ENCODE measurements at regions not wholly inside any gene's neighbourhood (a gene's known extent, or its start where the extent isn't known, plus 50 kb on each side); places are given as distances from the start of the nearest gene placed in this dataset.

GRCh38 chr5:10856683-10857337 lies 95.8 kb upstream of the DAP start:
- ATAC-seq (peak in 7 of 8 donors; percentile 34 to 76 (median 63)), DNase-seq (peak; percentile 25 to 49)
- intact Hi-C loops (cut with DNase I): loop anchor here in 6 of 10 donors (10.0 kb wide), 3 partner anchors 152 to 328 kb away; no protein-coding TSS in a partner anchor

GRCh38 chr5:10856071-10856470 lies 95.0 kb upstream of the DAP start:
- intact Hi-C loops (cut with DNase I): loop anchor here in 6 of 10 donors (10.0 kb wide), 3 partner anchors 151 to 329 kb away; no protein-coding TSS in a partner anchor
- Histone ChIP-seq H3K27ac (no peak overlapping the region), H3K9me3 (no peaks in the 10 kb centered on the region), H3K27me3 (peaks cover 0 to 16% (median 9%) of the 10 kb centered on the region in 7 donors), H3K4me1 (peaks cover 0 to 36% (median 0%) of the 10 kb centered on the region in 9 donors), H3K4me3 (no peak overlapping the region), H3K36me3 (no peaks in the 10 kb centered on the region)
- DNase-seq (no peak), ATAC-seq (no peak)
- 87 to 91% methylated on average over 5 of the region's 5 CpGs for WGBS, 2 donors
- TF ChIP-seq CTCF (IDR thresholded peaks at IDR 0.05): no peak

More at GRCh38 chr5:10856683-10857337, 95.8 kb upstream of the DAP start:
- H3K27me3 ChIP-seq: peaks cover 0 to 16% (median 9%) of the 10 kb centered on the region in 7 donors
- no peaks in the 10 kb centered on the region for H3K9me3 ChIP-seq
- H3K4me3 ChIP-seq: peak overlapping the region in 4 of 10 donors; percentile 7 to 30 (median 23)
- no peaks in the 10 kb centered on the region for H3K36me3 ChIP-seq
- peak; percentile 45 to 83 (median 78) for TF ChIP-seq CTCF (IDR thresholded peaks at IDR 0.05)
- 16 to 18% methylated on average over 16 of the region's 16 CpGs for WGBS, 2 donors
- H3K27ac ChIP-seq: no peak overlapping the region
- H3K4me1 ChIP-seq: peaks cover 0 to 36% (median 0%) of the 10 kb centered on the region in 9 donors

DNA sequence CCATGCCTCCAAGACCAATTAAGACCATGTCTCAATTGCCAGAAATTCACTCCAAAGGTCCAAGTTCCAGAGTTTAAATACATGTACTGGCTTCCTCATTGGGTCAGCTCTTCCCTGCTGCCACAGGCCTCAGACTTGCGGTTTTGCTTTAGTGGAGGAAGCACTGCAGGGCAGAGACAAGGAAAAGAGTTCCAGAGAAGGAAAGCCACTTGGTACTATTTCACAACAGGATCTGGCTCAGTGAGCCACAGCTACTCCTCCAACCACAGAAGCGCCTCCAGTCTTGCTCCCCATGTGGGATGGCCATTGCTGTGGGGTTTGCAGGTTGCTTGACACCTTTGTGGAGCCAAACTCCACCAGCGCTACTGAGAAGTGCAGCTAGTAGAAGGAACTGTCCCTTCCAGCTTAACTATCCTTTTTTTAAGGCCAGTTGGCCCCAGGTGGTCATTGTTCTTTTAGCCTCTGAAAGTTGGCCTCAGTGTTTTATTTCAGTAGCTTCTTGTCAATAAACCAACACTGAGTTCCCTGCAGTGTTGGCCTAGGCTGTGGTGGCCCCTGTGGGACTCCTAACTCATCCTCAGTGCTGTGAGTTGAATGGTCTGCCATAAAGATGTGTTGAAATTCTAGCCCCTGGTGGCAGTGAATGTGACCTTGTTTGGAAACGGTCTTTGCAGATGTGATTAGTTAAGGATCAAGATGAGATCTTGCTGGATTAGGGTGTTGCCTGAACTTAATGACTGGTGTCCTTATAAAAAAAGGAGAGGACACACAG lies 93.7 kb upstream of the DAP start:
- peaks cover 0 to 36% (median 0%) of the 10 kb centered on the region in 9 donors for H3K4me1 ChIP-seq
- WGBS, 2 donors: 80 to 82% methylated on average over 4 of the region's 4 CpGs
- no peak for DNase-seq
- no peaks in the 10 kb centered on the region for H3K36me3 ChIP-seq
- no peak for TF ChIP-seq CTCF (IDR thresholded peaks at IDR 0.05)
- intact Hi-C loops (cut with DNase I): loop anchor here in 6 of 10 donors (10.0 kb wide), 3 partner anchors 150 to 330 kb away; no protein-coding TSS in a partner anchor
- H3K27ac ChIP-seq: no peak overlapping the region
- H3K27me3 ChIP-seq: peaks cover 0 to 16% (median 9%) of the 10 kb centered on the region in 7 donors
- peak in 4 of 8 donors; percentile 27 to 49 (median 42) for ATAC-seq
- no peaks in the 10 kb centered on the region for H3K9me3 ChIP-seq
- no peak overlapping the region for H3K4me3 ChIP-seq

- 84 to 91% methylated on average over 3 of the region's 3 CpGs for WGBS, 2 donors
- ATAC-seq (no peak), DNase-seq (no peak)
- no peak overlapping the region for H3K27ac ChIP-seq
- intact Hi-C loops (cut with DNase I): loop anchor here in 6 of 10 donors (10.0 kb wide), 3 partner anchors 148 to 332 kb away; no protein-coding TSS in a partner anchor
- TF ChIP-seq CTCF (IDR thresholded peaks at IDR 0.05): no peak
- peaks cover 0 to 36% (median 0%) of the 10 kb centered on the region in 9 donors for H3K4me1 ChIP-seq
- H3K36me3 ChIP-seq: no peaks in the 10 kb centered on the region
- no peak overlapping the region for H3K4me3 ChIP-seq
- H3K27me3 ChIP-seq: peaks cover 0 to 11% (median 9%) of the 10 kb centered on the region in 7 donors
- peaks cover 0 to 4% (median 0%) of the 10 kb centered on the region in 11 donors for H3K9me3 ChIP-seq
Observed at GRCh38 chr5:10853154-10853553, 92.1 kb upstream of the DAP start.

Measured in heart right ventricle (tissue), 16 donors.